ENCODE measurements at regions not wholly inside any gene's neighbourhood (a gene's known extent, or its start where the extent isn't known, plus 50 kb on each side); places are given as distances from the start of the nearest gene placed in this dataset.

- no peaks in the 10 kb centered on the region for H4K20me1 ChIP-seq (ENCODE audit: insufficient read depth)
- H2AFZ ChIP-seq (ENCODE audit: low read depth, low read length) = no peak overlapping the region
- H3K9ac ChIP-seq (ENCODE audit: low read length) = no peak overlapping the region
- no peaks in the 10 kb centered on the region for H3K27me3 ChIP-seq (ENCODE audit: insufficient read depth, low read depth, low read length)
- no peak overlapping the region for H3K27ac ChIP-seq (ENCODE audit: low read length)
- no peaks in the 10 kb centered on the region for H3K9me2 ChIP-seq (ENCODE audit: insufficient read depth, low read length)
- H3K79me2 ChIP-seq (replicated peaks; ENCODE audit: insufficient read depth, low read length) = no peaks in the 10 kb centered on the region
- TF ChIP-seq TAF1 (IDR thresholded peaks at IDR 0.05; ENCODE audit: low read depth) (no peak), CTCF (IDR thresholded peaks at IDR 0.05; ENCODE audit: poor library complexity, severe bottlenecking) (no peak), REST (IDR thresholded peaks at IDR 0.05; ENCODE audit: borderline replicate concordance) (no peak), MXI1 (conservative IDR thresholded peaks at IDR 0.05; ENCODE audit: poor library complexity, severe bottlenecking) (no peak), POLR2AphosphoS5 (IDR thresholded peaks at IDR 0.05) (no peak), EZH2 (IDR thresholded peaks at IDR 0.05; ENCODE audit: borderline replicate concordance, insufficient read depth, low read length, poor library complexity, severe bottlenecking) (no peak)
- H3F3A ChIP-seq (ENCODE audit: insufficient read depth, low read length, poor library complexity, severe bottlenecking) = no peaks in the 10 kb centered on the region
- H3K4me3 ChIP-seq (ENCODE audit: low read length) = no peak overlapping the region
- no peaks in the 10 kb centered on the region for H3K9me3 ChIP-seq (ENCODE audit: low read length)
- H3K36me3 ChIP-seq (ENCODE audit: insufficient read depth, low read length) = no peaks in the 10 kb centered on the region
- H3K4me2 ChIP-seq (ENCODE audit: low read length) = no peak overlapping the region
Measured at GRCh38 chr7:23918286-23918685, 208.3 kb downstream of the STK31 start.

GRCh38 chr7:23918856-23919255 lies 208.8 kb downstream of the STK31 start:
- no peaks in the 10 kb centered on the region for H3K9me2 ChIP-seq (ENCODE audit: insufficient read depth, low read length)
- no peak overlapping the region for H2AFZ ChIP-seq (ENCODE audit: low read depth, low read length)
- H3K9me3 ChIP-seq (ENCODE audit: low read length) = no peaks in the 10 kb centered on the region
- H3K36me3 ChIP-seq (ENCODE audit: insufficient read depth, low read length) = no peaks in the 10 kb centered on the region
- TF ChIP-seq MXI1 (conservative IDR thresholded peaks at IDR 0.05; ENCODE audit: poor library complexity, severe bottlenecking) (no peak), EP300 (conservative IDR thresholded peaks at IDR 0.05; ENCODE audit: poor library complexity, severe bottlenecking) (no peak), TAF1 (IDR thresholded peaks at IDR 0.05; ENCODE audit: low read depth) (no peak), SMC3 (conservative IDR thresholded peaks at IDR 0.05; ENCODE audit: poor library complexity) (no peak), POLR2AphosphoS5 (IDR thresholded peaks at IDR 0.05) (no peak), REST (IDR thresholded peaks at IDR 0.05; ENCODE audit: borderline replicate concordance) (no peak), RAD21 (conservative IDR thresholded peaks at IDR 0.05) (no peak)
- H3F3A ChIP-seq (ENCODE audit: insufficient read depth, low read length, poor library complexity, severe bottlenecking) = no peaks in the 10 kb centered on the region
- no peaks in the 10 kb centered on the region for H4K20me1 ChIP-seq (ENCODE audit: insufficient read depth)
- H3K79me2 ChIP-seq (replicated peaks; ENCODE audit: insufficient read depth, low read length) = no peaks in the 10 kb centered on the region
- H3K27ac ChIP-seq (ENCODE audit: low read length) = no peak overlapping the region
- H3K4me3 ChIP-seq (ENCODE audit: low read length) = no peak overlapping the region
- H3K27me3 ChIP-seq (ENCODE audit: insufficient read depth, low read depth, low read length) = no peaks in the 10 kb centered on the region
- H3K4me2 ChIP-seq (ENCODE audit: low read length) = no peak overlapping the region
- no peak overlapping the region for H3K9ac ChIP-seq (ENCODE audit: low read length)
